ENCODE measurements at regions not wholly inside any gene's neighbourhood (a gene's known extent, or its start where the extent isn't known, plus 50 kb on each side); places are given as distances from the start of the nearest gene placed in this dataset.

DNA sequence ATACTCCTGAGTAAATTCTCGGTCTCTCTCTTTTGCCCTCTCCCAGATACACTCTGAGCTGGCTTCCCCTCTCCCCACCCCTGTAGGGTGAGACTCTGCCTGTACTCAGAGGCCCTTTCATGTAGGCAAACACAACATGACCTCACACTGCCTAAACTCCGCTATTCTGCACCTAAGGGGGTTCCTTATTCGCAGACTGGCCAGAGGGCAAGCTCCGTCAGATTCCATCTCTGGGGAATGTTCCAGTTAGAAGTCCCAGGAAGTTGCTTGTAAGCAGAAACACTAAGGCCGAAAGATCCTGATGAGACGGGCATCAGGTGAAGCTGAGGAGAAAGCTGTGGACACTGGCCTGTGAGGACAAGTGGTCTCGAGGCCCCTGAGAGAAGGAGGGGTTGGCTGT lies 165.9 kb downstream of the KTN1 start:
- intact Hi-C loops (cut with micrococcal nuclease): no loop called here
- peaks cover 0 to 1% (median 0%) of the 10 kb centered on the region in 3 donors for H3K9me3 ChIP-seq (ENCODE audit: control extremely low read depth in 1 of 3, control insufficient read depth in 2 of 3, insufficient read depth in 1 of 3, low read length in 2 of 3)
- H3K27ac Mint-ChIP-seq: no peak overlapping the region
- no peak overlapping the region for H3K27ac ChIP-seq (ENCODE audit: low read length in 2 of 2)
- no peaks in the 10 kb centered on the region for H3K27me3 Mint-ChIP-seq
- H3K79me2 ChIP-seq (ENCODE audit: control insufficient read depth, insufficient read depth, low read length): no peaks in the 10 kb centered on the region
- POLR2A ChIA-PET: no interaction called here
- ATAC-seq (ENCODE audit: low read depth) (no peak), DNase-seq (no peak)
- TF ChIP-seq, protein P1, sequence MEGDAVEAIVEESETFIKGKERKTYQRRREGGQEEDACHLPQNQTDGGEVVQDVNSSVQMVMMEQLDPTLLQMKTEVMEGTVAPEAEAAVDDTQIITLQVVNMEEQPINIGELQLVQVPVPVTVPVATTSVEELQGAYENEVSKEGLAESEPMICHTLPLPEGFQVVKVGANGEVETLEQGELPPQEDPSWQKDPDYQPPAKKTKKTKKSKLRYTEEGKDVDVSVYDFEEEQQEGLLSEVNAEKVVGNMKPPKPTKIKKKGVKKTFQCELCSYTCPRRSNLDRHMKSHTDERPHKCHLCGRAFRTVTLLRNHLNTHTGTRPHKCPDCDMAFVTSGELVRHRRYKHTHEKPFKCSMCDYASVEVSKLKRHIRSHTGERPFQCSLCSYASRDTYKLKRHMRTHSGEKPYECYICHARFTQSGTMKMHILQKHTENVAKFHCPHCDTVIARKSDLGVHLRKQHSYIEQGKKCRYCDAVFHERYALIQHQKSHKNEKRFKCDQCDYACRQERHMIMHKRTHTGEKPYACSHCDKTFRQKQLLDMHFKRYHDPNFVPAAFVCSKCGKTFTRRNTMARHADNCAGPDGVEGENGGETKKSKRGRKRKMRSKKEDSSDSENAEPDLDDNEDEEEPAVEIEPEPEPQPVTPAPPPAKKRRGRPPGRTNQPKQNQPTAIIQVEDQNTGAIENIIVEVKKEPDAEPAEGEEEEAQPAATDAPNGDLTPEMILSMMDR (IDR thresholded peaks at IDR 0.05): no peak
- TF ChIP-seq EZH2 (IDR thresholded peaks at IDR 0.05; ENCODE audit: borderline replicate concordance, insufficient read depth, low read depth, low read length, poor library complexity, severe bottlenecking): no peak
- no peaks in the 10 kb centered on the region for H4K20me1 ChIP-seq (ENCODE audit: control insufficient read depth, insufficient read depth, low read length, poor library complexity, severe bottlenecking)
- no peak overlapping the region for H3K4me2 ChIP-seq (replicated peaks; ENCODE audit: low read depth, low read length, poor library complexity, severe bottlenecking)
- H3K4me1 ChIP-seq (ENCODE audit: control insufficient read depth in 2 of 2, insufficient read depth in 2 of 2, low read length in 2 of 2): no peaks in the 10 kb centered on the region
- 91% methylated on average over 6 of the region's 7 CpGs for WGBS (ENCODE audit: insufficient coverage)
- no peaks in the 10 kb centered on the region for H3K27me3 ChIP-seq (replicated peaks in 1 of 4; ENCODE audit: control extremely low read depth in 1 of 4, control insufficient read depth in 3 of 4, insufficient read depth in 4 of 4, low read length in 3 of 4)
- H3K4me1 Mint-ChIP-seq: no peaks in the 10 kb centered on the region
- H2AFZ ChIP-seq (ENCODE audit: insufficient read depth, low read depth, low read length, poor library complexity, severe bottlenecking): no peak overlapping the region
- H3K9me3 Mint-ChIP-seq (ENCODE audit: insufficient read depth): no peaks in the 10 kb centered on the region
- CTCF ChIA-PET: no interaction called here
- H3K4me3 ChIP-seq (ENCODE audit: control extremely low read depth in 1 of 5, extremely low read depth in 1 of 5, insufficient read depth in 1 of 5, low read depth in 2 of 5, low read length in 4 of 5): no peak overlapping the region
- no peak overlapping the region for H3K9ac ChIP-seq (ENCODE audit: low read length)
- no peak overlapping the region for H3K4me3 Mint-ChIP-seq
- no peaks in the 10 kb centered on the region for H3K36me3 ChIP-seq (replicated peaks in 1 of 2; ENCODE audit: control extremely low read depth in 1 of 2, control insufficient read depth in 1 of 2, extremely low read depth in 1 of 2, insufficient read depth in 2 of 2, low read length in 1 of 2)

GRCh38 chr14:55746558-55746957 lies 166.6 kb downstream of the KTN1 start:
- no peaks in the 10 kb centered on the region for H3K27me3 Mint-ChIP-seq
- H3K27ac Mint-ChIP-seq: no peak overlapping the region
- Histone ChIP-seq H3K27ac (ENCODE audit: low read length in 2 of 2) (no peak overlapping the region), H3K27me3 (replicated peaks in 1 of 4; ENCODE audit: control extremely low read depth in 1 of 4, control insufficient read depth in 3 of 4, insufficient read depth in 4 of 4, low read length in 3 of 4) (no peaks in the 10 kb centered on the region), H2AFZ (ENCODE audit: insufficient read depth, low read depth, low read length, poor library complexity, severe bottlenecking) (no peak overlapping the region), H3K4me3 (ENCODE audit: control extremely low read depth in 1 of 5, extremely low read depth in 1 of 5, insufficient read depth in 1 of 5, low read depth in 2 of 5, low read length in 4 of 5) (no peak overlapping the region), H3K4me1 (ENCODE audit: control insufficient read depth in 2 of 2, insufficient read depth in 2 of 2, low read length in 2 of 2) (no peaks in the 10 kb centered on the region), H3K79me2 (ENCODE audit: control insufficient read depth, insufficient read depth, low read length) (no peaks in the 10 kb centered on the region), H3K9ac (ENCODE audit: low read length) (no peak overlapping the region), H3K9me3 (ENCODE audit: control extremely low read depth in 1 of 3, control insufficient read depth in 2 of 3, insufficient read depth in 1 of 3, low read length in 2 of 3) (no peaks in the 10 kb centered on the region), H3K4me2 (replicated peaks; ENCODE audit: low read depth, low read length, poor library complexity, severe bottlenecking) (no peak overlapping the region), H4K20me1 (ENCODE audit: control insufficient read depth, insufficient read depth, low read length, poor library complexity, severe bottlenecking) (no peaks in the 10 kb centered on the region), H3K36me3 (replicated peaks in 1 of 2; ENCODE audit: control extremely low read depth in 1 of 2, control insufficient read depth in 1 of 2, extremely low read depth in 1 of 2, insufficient read depth in 2 of 2, low read length in 1 of 2) (no peaks in the 10 kb centered on the region)
- 81% methylated on average over 2 of the region's 2 CpGs for WGBS (ENCODE audit: insufficient coverage)
- TF ChIP-seq, protein P1 (IDR thresholded peaks at IDR 0.05): no peak
- no peak for TF ChIP-seq EZH2 (IDR thresholded peaks at IDR 0.05; ENCODE audit: borderline replicate concordance, insufficient read depth, low read depth, low read length, poor library complexity, severe bottlenecking)
- ATAC-seq (ENCODE audit: low read depth) (no peak), DNase-seq (no peak)
- intact Hi-C loops (cut with micrococcal nuclease): no loop called here
- ChIA-PET CTCF (no interaction called here), POLR2A (no interaction called here)
- no peaks in the 10 kb centered on the region for H3K4me1 Mint-ChIP-seq
- no peak overlapping the region for H3K4me3 Mint-ChIP-seq
- no peaks in the 10 kb centered on the region for H3K9me3 Mint-ChIP-seq (ENCODE audit: insufficient read depth)

All from B cell (primary cell).